Sigmoid colon (tissue), 6 donors: ENCODE measurements at regions not wholly inside any gene's neighbourhood (a gene's known extent, or its start where the extent isn't known, plus 50 kb on each side); places are given as distances from the start of the nearest gene placed in this dataset.
"Not testable (repeated sequence)": the region's sequence is repeated elsewhere in the genome, so short reads cannot be mapped to it uniquely, and the experiment has no call there.

Experiments used
- DNase-seq: peaks from one replicate; pipeline ENCODE4 v3.0.0-alpha.2; 2019
- H3K27ac ChIP-seq, 4 donors: fragments of 200-600 bp; sonication (generic); one replicate each; pipeline ENCODE4 v1.5.1; 2016 to 2019; ENCODE audit warnings: mild to moderate bottlenecking in 1 of 4
- H3K27me3 ChIP-seq, 3 donors: fragments of 200-600 bp; sonication (generic); one replicate each; pipeline ENCODE4 v1.5.1; 2019; ENCODE audit warnings: mild to moderate bottlenecking in 1 of 3
- H3K36me3 ChIP-seq, 4 donors: fragments of 200-600 bp; sonication (generic); one replicate each; pipeline ENCODE4 v1.5.1; 2016 to 2019
- H3K4me1 ChIP-seq, 4 donors: fragments of 200-600 bp; sonication (generic); one replicate each; pipeline ENCODE4 v1.5.1; 2017 to 2019
- H3K4me3 ChIP-seq, 4 donors: fragments of 200-600 bp; sonication (generic); one replicate each; pipeline ENCODE4 v1.5.1; 2017 to 2019; ENCODE audit warnings: mild to moderate bottlenecking in 2 of 4, moderate library complexity in 1 of 4
- H3K9me3 ChIP-seq, 4 donors: fragments of 200-600 bp in 3 of 4; sonication (generic) in 3 of 4; one replicate each; pipeline versions ENCODE4 v1.5.1 to v1.6.1; 2013 to 2019
- CTCF ChIP-seq, 4 experiments: fragments of 450-650 bp in 3 of 4; fragments of 200-600 bp in 1 of 4; IDR thresholded peaks; one replicate each; pipeline ENCODE4 v1.5.1; 2016 to 2019; ENCODE audit warnings: antibody characterized with exemption in 4 of 4, mild to moderate bottlenecking in 3 of 4, moderate library complexity in 2 of 4
- EP300 ChIP-seq, 4 donors: sonication (generic); formaldehyde crosslinking; IDR thresholded peaks; one replicate each; pipeline ENCODE4 v1.6.1; 2017; ENCODE audit warnings: antibody characterized with exemption in 4 of 4
- POLR2A ChIP-seq, 2 donors: fragments of 450-650 bp; IDR thresholded peaks; one replicate each; pipeline ENCODE4 v1.6.1; 2016; ENCODE audit warnings: antibody characterized with exemption in 2 of 2, mild to moderate bottlenecking in 2 of 2, moderate library complexity in 2 of 2
- POLR2AphosphoS5 ChIP-seq, 4 donors: sonication (generic); formaldehyde crosslinking; IDR thresholded peaks; one replicate each; pipeline ENCODE4 v1.6.1; 2017; ENCODE audit warnings: antibody characterized with exemption in 4 of 4
- WGBS, 2 donors: extraction: QIAGEN DNeasy Blood & Tissue Kit; methylation state at CpG; one replicate each; pipeline ENCODE4 v1.1.7; 2013; 5-methylcytosine and 5-hydroxymethylcytosine counted together
- intact Hi-C: fragments of 100-400 bp; cut with DNase I; formaldehyde crosslinking; loops from one replicate; pipeline ENCODE4 v1.15.1; 2023
- donor health status: healthy with polysubstance abuse.
- donor health status: healthy.

GRCh38 chr11:33531743-33532181 lies 168.9 kb downstream of the C11orf91 start:
- no peak overlapping the region for H3K4me3 ChIP-seq
- TF ChIP-seq CTCF (IDR thresholded peaks at IDR 0.05) (no peak), EP300 (IDR thresholded peaks at IDR 0.05) (no peak), POLR2AphosphoS5 (IDR thresholded peaks at IDR 0.05) (no peak), POLR2A (IDR thresholded peaks at IDR 0.05) (no peak)
- H3K4me1 ChIP-seq: no peaks in the 10 kb centered on the region
- intact Hi-C loops: no loop called here
- WGBS, 2 donors: 59 to 69% methylated on average over 8 of the region's 8 CpGs
- no peaks in the 10 kb centered on the region for H3K27me3 ChIP-seq
- H3K36me3 ChIP-seq: no peaks in the 10 kb centered on the region
- H3K9me3 ChIP-seq: peaks cover 0 to 6% (median 1%) of the 10 kb centered on the region in 4 donors
- no peak overlapping the region for H3K27ac ChIP-seq
- no peak for DNase-seq

DNA sequence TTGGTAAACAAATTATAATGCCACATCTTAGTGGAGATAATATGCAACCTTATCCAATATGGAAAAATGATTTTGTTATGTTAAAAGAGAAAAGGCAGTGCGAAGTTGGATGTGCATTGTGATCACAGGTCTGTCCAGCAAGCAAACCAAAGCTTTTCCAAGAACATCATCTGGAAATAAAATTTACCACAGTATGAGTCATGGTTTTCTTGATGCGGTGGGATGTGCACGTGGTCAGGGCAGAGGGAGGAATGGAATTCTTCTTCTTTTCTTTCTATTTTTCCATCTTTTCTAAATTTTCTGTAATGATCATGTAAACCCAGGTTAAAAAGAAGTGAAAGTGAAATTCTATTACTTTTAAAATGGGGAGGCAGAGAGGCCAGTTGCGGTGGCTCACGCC lies 169.8 kb downstream of the C11orf91 start:
- Histone ChIP-seq H3K4me3 (no peak overlapping the region), H3K27me3 (no peaks in the 10 kb centered on the region), H3K4me1 (no peaks in the 10 kb centered on the region), H3K9me3 (peaks cover 0 to 7% (median 3%) of the 10 kb centered on the region in 4 donors), H3K27ac (no peak overlapping the region), H3K36me3 (no peaks in the 10 kb centered on the region)
- no peak for DNase-seq
- WGBS, 2 donors: 81 to 87% methylated on average over 5 of the region's 5 CpGs
- TF ChIP-seq POLR2AphosphoS5 (IDR thresholded peaks at IDR 0.05) (no peak), POLR2A (IDR thresholded peaks at IDR 0.05) (no peak), EP300 (IDR thresholded peaks at IDR 0.05) (no peak), CTCF (IDR thresholded peaks at IDR 0.05) (no peak)
- intact Hi-C loops: no loop called here

GRCh38 chr11:33529461-33529860 lies 171.2 kb downstream of the C11orf91 start:
- H3K27ac ChIP-seq: no peak overlapping the region
- H3K27me3 ChIP-seq: no peaks in the 10 kb centered on the region
- no peaks in the 10 kb centered on the region for H3K36me3 ChIP-seq
- H3K4me1 ChIP-seq: no peaks in the 10 kb centered on the region
- H3K9me3 ChIP-seq: peaks cover 0 to 4% (median 0%) of the 10 kb centered on the region in 4 donors
- no peak for DNase-seq
- TF ChIP-seq POLR2A (IDR thresholded peaks at IDR 0.05): no peak
- intact Hi-C loops: no loop called here
- H3K4me3 ChIP-seq: no peak overlapping the region
- WGBS, 2 donors: 20 to 41% methylated on average over 2 of the region's 2 CpGs

DNA sequence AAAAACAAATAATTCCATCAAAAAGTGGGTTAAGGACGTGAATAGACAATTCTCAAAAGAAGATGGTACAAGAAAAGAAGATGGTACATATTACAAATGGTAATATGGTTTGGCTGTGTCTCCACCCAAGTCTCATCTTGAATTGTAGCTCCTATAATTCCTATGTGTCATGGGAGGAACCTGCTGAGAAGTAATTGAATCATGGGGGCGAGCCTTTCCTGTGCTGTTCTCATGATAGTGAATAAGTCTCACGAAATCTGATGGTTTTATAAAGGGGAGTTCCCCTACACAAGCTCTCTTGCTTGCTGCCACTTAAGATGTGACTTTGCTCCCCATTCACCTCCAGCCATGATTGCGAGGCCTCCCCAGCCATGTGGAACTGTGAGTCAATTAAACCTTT lies 172.9 kb downstream of the C11orf91 start:
- H3K27ac ChIP-seq, intact Hi-C loops, H3K4me3 ChIP-seq, DNase-seq, H3K36me3 ChIP-seq, H3K27me3 ChIP-seq, H3K4me1 ChIP-seq, H3K9me3 ChIP-seq: not testable (repeated sequence)
- 74 to 85% methylated on average over 4 of the region's 4 CpGs for WGBS, 2 donors

- H3K27ac ChIP-seq: no peak overlapping the region
- H3K4me1 ChIP-seq: no peaks in the 10 kb centered on the region
- TF ChIP-seq POLR2AphosphoS5 (IDR thresholded peaks at IDR 0.05) (no peak), CTCF (IDR thresholded peaks at IDR 0.05) (no peak), EP300 (IDR thresholded peaks at IDR 0.05) (no peak), POLR2A (IDR thresholded peaks at IDR 0.05) (no peak)
- no peak overlapping the region for H3K4me3 ChIP-seq
- H3K36me3 ChIP-seq: no peaks in the 10 kb centered on the region
- 76 to 82% methylated on average over 4 of the region's 4 CpGs for WGBS, 2 donors
- no peaks in the 10 kb centered on the region for H3K27me3 ChIP-seq
- H3K9me3 ChIP-seq: peaks cover 0 to 4% (median 0%) of the 10 kb centered on the region in 4 donors
- DNase-seq: no peak
- intact Hi-C loops: no loop called here
Observed at GRCh38 chr11:33525789-33526188, 174.8 kb downstream of the C11orf91 start.

GRCh38 chr11:33521384-33521783 lies 179.2 kb downstream of the C11orf91 start:
- H3K36me3 ChIP-seq: no peaks in the 10 kb centered on the region
- H3K27ac ChIP-seq: no peak overlapping the region
- TF ChIP-seq CTCF (IDR thresholded peaks at IDR 0.05): no peak
- no peak for TF ChIP-seq EP300 (IDR thresholded peaks at IDR 0.05)
- no peak for TF ChIP-seq POLR2AphosphoS5 (IDR thresholded peaks at IDR 0.05)
- TF ChIP-seq POLR2A (IDR thresholded peaks at IDR 0.05): no peak
- 69 to 78% methylated on average over 3 of the region's 3 CpGs for WGBS, 2 donors
- intact Hi-C loops: no loop called here
- DNase-seq: no peak
- H3K27me3 ChIP-seq: no peaks in the 10 kb centered on the region
- no peak overlapping the region for H3K4me3 ChIP-seq
- no peaks in the 10 kb centered on the region for H3K4me1 ChIP-seq
- H3K9me3 ChIP-seq: peaks cover 0 to 2% (median 0%) of the 10 kb centered on the region in 4 donors
